HEK293T (cell line): ENCODE measurements at regions not wholly inside any gene's neighbourhood (a gene's known extent, or its start where the extent isn't known, plus 50 kb on each side); places are given as distances from the start of the nearest gene placed in this dataset.

Source experiments
- ARNT ChIP-seq: fragments of 450-650 bp; IDR thresholded peaks from 2 replicates; pipeline ENCODE4 v1.6.1; 2017; ENCODE audit warnings: mild to moderate bottlenecking
- FOXA1 ChIP-seq: fragments of 450-650 bp; IDR thresholded peaks from 2 replicates; pipeline ENCODE4 v1.6.1; 2016; ENCODE audit warnings: mild to moderate bottlenecking
- FOXM1 ChIP-seq: fragments of 450-650 bp; IDR thresholded peaks from 2 replicates; pipeline ENCODE4 v1.6.1; 2017; ENCODE audit warnings: mild to moderate bottlenecking, borderline replicate concordance
- LEF1 ChIP-seq: fragments of 450-650 bp; IDR thresholded peaks from 2 replicates; pipeline ENCODE4 v1.6.1; 2017; ENCODE audit warnings: mild to moderate bottlenecking, borderline replicate concordance
- SUZ12 ChIP-seq: fragments of 450-650 bp; IDR thresholded peaks from 2 replicates; pipeline ENCODE4 v1.6.1; 2016; ENCODE audit warnings: mild to moderate bottlenecking

DNA sequence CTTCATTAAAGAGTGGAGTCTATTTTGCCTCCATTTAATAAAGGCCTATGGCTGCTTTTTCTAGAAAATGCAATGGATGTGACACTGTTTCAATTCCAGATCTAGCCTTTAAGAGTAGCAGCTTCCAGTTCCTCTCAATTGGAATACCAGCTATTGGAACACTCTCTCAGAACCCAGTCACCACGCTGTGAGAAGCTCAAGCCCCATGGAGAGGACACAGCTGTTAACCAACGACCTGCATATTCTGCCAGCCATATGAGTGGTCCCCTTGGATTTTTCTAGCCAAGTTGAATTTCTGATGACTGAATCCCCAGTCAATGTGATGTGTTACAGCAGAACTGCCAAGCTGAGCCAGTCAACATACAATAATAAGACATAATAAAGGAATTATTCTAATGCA, 131.8 kb downstream of the TMTC3 start:
- TF ChIP-seq SUZ12 (no peak), FOXM1 (no peak), LEF1 (no peak), ARNT (no peak), FOXA1 (no peak)
